HG02938 (cell line): ENCODE measurements at regions not wholly inside any gene's neighbourhood (a gene's known extent, or its start where the extent isn't known, plus 50 kb on each side); places are given as distances from the start of the nearest gene placed in this dataset.

Experiments used
- ATAC-seq: cut with Tn5 transposase; IDR thresholded peaks from one replicate; pipeline ENCODE4 v1.9.1; 2021; ENCODE audit warnings: mild to moderate bottlenecking, moderate library complexity; ENCODE audit not compliant: unreplicated experiment

- ATAC-seq: no peak
Measured at GRCh38 chr6:40197371-40197770, 263.1 kb upstream of the MOCS1 start.

GRCh38 chr6:40196135-40196518 lies 261.9 kb upstream of the MOCS1 start:
- no peak for ATAC-seq

- no peak for ATAC-seq
Measured at GRCh38 chr6:40195428-40196134, 261.3 kb upstream of the MOCS1 start.

- no peak for ATAC-seq
Measured at GRCh38 chr6:40194447-40195170, 260.3 kb upstream of the MOCS1 start.

GRCh38 chr6:40192516-40192915 lies 258.3 kb upstream of the MOCS1 start:
- no peak for ATAC-seq

GRCh38 chr6:40188931-40189330 lies 254.7 kb upstream of the MOCS1 start:
- ATAC-seq: no peak

GRCh38 chr6:40187535-40188144 lies 253.4 kb upstream of the MOCS1 start:
- no peak for ATAC-seq

GRCh38 chr6:40185486-40185885 lies 251.2 kb upstream of the MOCS1 start:
- ATAC-seq: no peak

GRCh38 chr6:40183902-40184301 lies 249.6 kb upstream of the MOCS1 start:
- no peak for ATAC-seq

GRCh38 chr6:40181367-40181766 lies 247.1 kb upstream of the MOCS1 start:
- no peak for ATAC-seq

GRCh38 chr6:40180271-40180670 lies 246.0 kb upstream of the MOCS1 start:
- no peak for ATAC-seq

- no peak for ATAC-seq
Measured at GRCh38 chr6:40179496-40179895, 245.2 kb upstream of the MOCS1 start.

- ATAC-seq: no peak
Measured at GRCh38 chr6:40177598-40177997, 243.3 kb upstream of the MOCS1 start.

GRCh38 chr6:40176152-40176551 lies 241.9 kb upstream of the MOCS1 start:
- ATAC-seq: no peak

GRCh38 chr6:40172272-40172671 lies 238.0 kb upstream of the MOCS1 start:
- no peak for ATAC-seq

- no peak for ATAC-seq
Measured at GRCh38 chr6:40171343-40171742, 237.1 kb upstream of the MOCS1 start.

GRCh38 chr6:40170856-40171255 lies 236.6 kb upstream of the MOCS1 start:
- no peak for ATAC-seq

GRCh38 chr6:40169878-40170277 lies 235.6 kb upstream of the MOCS1 start:
- ATAC-seq: no peak

GRCh38 chr6:40166963-40167362 lies 232.7 kb upstream of the MOCS1 start:
- ATAC-seq: no peak

GRCh38 chr6:40165036-40165709 lies 230.9 kb upstream of the MOCS1 start:
- ATAC-seq: no peak

- ATAC-seq: no peak
Measured at GRCh38 chr6:40164345-40164755, 230.1 kb upstream of the MOCS1 start.

GRCh38 chr6:40163924-40164323 lies 229.7 kb upstream of the MOCS1 start:
- no peak for ATAC-seq
